ENCODE measurements at regions not wholly inside any gene's neighbourhood (a gene's known extent, or its start where the extent isn't known, plus 50 kb on each side); places are given as distances from the start of the nearest gene placed in this dataset.
A peak's percentile ranks its signal among the peaks of the same experiment; 100 is the strongest.

DNA sequence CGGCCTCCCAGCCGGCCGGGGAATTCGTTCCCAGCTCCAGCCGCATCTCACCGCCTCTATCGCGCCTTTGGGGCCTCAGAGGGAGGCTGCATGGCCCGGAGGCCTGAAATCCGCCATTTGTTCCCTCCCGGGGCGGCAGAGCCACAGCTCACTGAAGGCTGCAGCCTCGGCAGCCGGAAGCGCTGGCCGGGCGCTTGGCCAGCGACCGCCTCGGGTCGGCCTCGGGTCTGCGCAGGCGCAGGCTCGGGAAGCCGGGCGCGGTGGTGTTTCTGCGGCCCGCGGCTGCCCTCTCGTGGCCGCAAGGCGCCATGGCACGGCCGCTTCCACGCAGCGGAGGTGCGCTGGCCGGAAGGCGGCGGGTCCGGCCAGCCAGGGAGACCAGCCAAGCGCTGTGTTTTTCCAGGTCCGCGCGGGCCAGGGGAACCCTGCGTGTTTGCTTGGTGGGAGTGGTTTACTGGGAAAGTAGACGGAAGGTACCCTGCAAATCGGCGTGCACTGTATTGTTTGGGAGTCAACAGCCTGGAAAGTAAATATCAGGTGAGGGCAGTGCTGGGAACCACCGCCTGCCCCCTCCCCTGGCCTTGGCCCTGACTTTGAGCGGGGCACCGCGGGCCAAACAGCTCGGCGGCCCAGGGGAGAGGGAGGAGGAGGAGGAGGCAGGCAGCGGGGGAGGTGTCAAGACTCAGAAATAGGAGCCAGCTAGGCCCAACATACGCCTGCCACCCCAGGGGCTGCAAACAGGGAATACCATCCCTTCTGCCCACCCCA is 52.7 kb upstream of the CD34 start:
- intact Hi-C loops (cut with micrococcal nuclease) = loop anchor here (1.0 kb wide), 3 partner anchors 66 to 135 kb away; no protein-coding TSS in a partner anchor
- ChIA-PET POLR2A (interaction anchor here (0.7 kb wide), 1 partner anchor 257 kb away, joined by 3 read pairs; no protein-coding TSS in a partner anchor), RAD21 (ENCODE audit: low non-redundant PET in 1 of 2, low total read pairs in 2 of 2, uncharacterized antibody in 2 of 2, unreplicated experiment in 2 of 2) (interaction anchor here (0.6 to 1.4 kb wide), 5 partner anchors 67 to 145 kb away, joined by 3 to 7 read pairs (median 5); no protein-coding TSS in a partner anchor), CTCF (interaction anchor here (0.6 to 3.6 kb wide), 22 partner anchors 8 to 280 kb away, joined by 3 to 69 read pairs (median 5); partner anchors contain the start of gene PLXNA2)
- 0 out of 2 replicates have a peak, but pooled peaks have one; percentile 6 for TF ChIP-seq ZFX (IDR thresholded peaks at IDR 0.05)
- peak; percentile 55 for TF ChIP-seq YY1 (IDR thresholded peaks at IDR 0.05; ENCODE audit: extremely low read depth, insufficient replicate concordance, low read depth, low read length)
- no peak for TF ChIP-seq FOSL1 (IDR thresholded peaks at IDR 0.05; ENCODE audit: low read depth)
- TF ChIP-seq POLR2A (IDR thresholded peaks at IDR 0.05; ENCODE audit: borderline replicate concordance, extremely low read depth, insufficient read depth, insufficient read length) = peak; percentile 66
- TF ChIP-seq RAD21 (IDR thresholded peaks at IDR 0.05; ENCODE audit: low read depth) = peak; percentile 97
- TF ChIP-seq, protein P1, sequence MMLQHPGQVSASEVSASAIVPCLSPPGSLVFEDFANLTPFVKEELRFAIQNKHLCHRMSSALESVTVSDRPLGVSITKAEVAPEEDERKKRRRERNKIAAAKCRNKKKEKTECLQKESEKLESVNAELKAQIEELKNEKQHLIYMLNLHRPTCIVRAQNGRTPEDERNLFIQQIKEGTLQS (IDR thresholded peaks at IDR 0.05) = no peak
- TF ChIP-seq, protein P2, sequence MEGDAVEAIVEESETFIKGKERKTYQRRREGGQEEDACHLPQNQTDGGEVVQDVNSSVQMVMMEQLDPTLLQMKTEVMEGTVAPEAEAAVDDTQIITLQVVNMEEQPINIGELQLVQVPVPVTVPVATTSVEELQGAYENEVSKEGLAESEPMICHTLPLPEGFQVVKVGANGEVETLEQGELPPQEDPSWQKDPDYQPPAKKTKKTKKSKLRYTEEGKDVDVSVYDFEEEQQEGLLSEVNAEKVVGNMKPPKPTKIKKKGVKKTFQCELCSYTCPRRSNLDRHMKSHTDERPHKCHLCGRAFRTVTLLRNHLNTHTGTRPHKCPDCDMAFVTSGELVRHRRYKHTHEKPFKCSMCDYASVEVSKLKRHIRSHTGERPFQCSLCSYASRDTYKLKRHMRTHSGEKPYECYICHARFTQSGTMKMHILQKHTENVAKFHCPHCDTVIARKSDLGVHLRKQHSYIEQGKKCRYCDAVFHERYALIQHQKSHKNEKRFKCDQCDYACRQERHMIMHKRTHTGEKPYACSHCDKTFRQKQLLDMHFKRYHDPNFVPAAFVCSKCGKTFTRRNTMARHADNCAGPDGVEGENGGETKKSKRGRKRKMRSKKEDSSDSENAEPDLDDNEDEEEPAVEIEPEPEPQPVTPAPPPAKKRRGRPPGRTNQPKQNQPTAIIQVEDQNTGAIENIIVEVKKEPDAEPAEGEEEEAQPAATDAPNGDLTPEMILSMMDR (IDR thresholded peaks at IDR 0.05 in 2 of 3, conservative IDR thresholded peaks at IDR 0.05 in 1 of 3; ENCODE audit: borderline replicate concordance in 1 of 3, insufficient read depth in 1 of 3, low read depth in 2 of 3, low read length in 2 of 3) = peak; percentile 91 to 94 (median 94)
- TF ChIP-seq POLR2AphosphoS5 (IDR thresholded peaks at IDR 0.05; ENCODE audit: low read depth, low read length) = peak; percentile 88
- no TSS peak for BruUV-seq (replicated peaks)
- Histone ChIP-seq H4K20me1 (ENCODE audit: insufficient read depth) (no peaks in the 10 kb centered on the region), H3K9me2 (ENCODE audit: insufficient read depth) (no peaks in the 10 kb centered on the region), H3K4me3 (replicated peaks in 1 of 2; ENCODE audit: low read depth in 1 of 2, low read length in 2 of 2) (peak overlapping the region; percentile 37 to 56), H3K36me3 (ENCODE audit: control insufficient read depth in 1 of 2, insufficient read depth in 2 of 2, low read length in 2 of 2) (no peaks in the 10 kb centered on the region), H3K27ac (ENCODE audit: low read depth, low read length) (peak overlapping the region; percentile 56; the same call in 1 of the 2 replicates), H3K27me3 (ENCODE audit: insufficient read depth, low read length) (no peaks in the 10 kb centered on the region), H3K79me2 (ENCODE audit: insufficient read depth, low read length) (no peaks in the 10 kb centered on the region), H3K9ac (ENCODE audit: low read length) (peak overlapping the region; percentile 51), H3K4me1 (ENCODE audit: control insufficient read depth in 1 of 2, insufficient read depth in 2 of 2, low read length in 2 of 2) (peaks cover 7 to 13% of the 10 kb centered on the region in 2 experiments; a peak in 3 of 4 replicates), H3K4me2 (ENCODE audit: low read length) (peak overlapping the region; percentile 88), H3K9me3 (ENCODE audit: control insufficient read depth in 1 of 2, insufficient read depth in 1 of 2, low read depth in 1 of 2, low read length in 2 of 2) (no peaks in the 10 kb centered on the region), H2AFZ (ENCODE audit: low read depth, low read length, poor library complexity, severe bottlenecking) (peak overlapping the region; percentile 88)
- peak; percentile 35 for DNase-seq (ENCODE audit: low read depth, low spot score)
- ATAC-seq = peak; percentile 92

Data from HCT116 (cell line).